HUES48 (cell line): ENCODE measurements at regions not wholly inside any gene's neighbourhood (a gene's known extent, or its start where the extent isn't known, plus 50 kb on each side); places are given as distances from the start of the nearest gene placed in this dataset.

Experiments
- H3K27ac ChIP-seq: one replicate; pipeline ENCODE4 v1.7.0; 2013; ENCODE audit warnings: low read depth, low read length, inconsistent platforms
- H3K27me3 ChIP-seq: 2 replicates; pipeline ENCODE4 v1.6.1; 2013; ENCODE audit warnings: mild to moderate bottlenecking, low read length; ENCODE audit not compliant: control insufficient read depth, insufficient read depth
- H3K36me3 ChIP-seq: 2 replicates; pipeline ENCODE4 v1.6.1; 2013; ENCODE audit warnings: low read length; ENCODE audit not compliant: control insufficient read depth, insufficient read depth
- H3K4me1 ChIP-seq: 2 replicates; pipeline ENCODE4 v1.6.1; 2013; ENCODE audit warnings: mild to moderate bottlenecking, low read length; ENCODE audit not compliant: control insufficient read depth, insufficient read depth
- H3K4me3 ChIP-seq: 2 replicates; pipeline ENCODE4 v1.5.1; 2013; ENCODE audit warnings: mild to moderate bottlenecking, low read depth, low read length
- H3K9ac ChIP-seq: 2 replicates; pipeline ENCODE4 v1.6.1; 2013; ENCODE audit warnings: mild to moderate bottlenecking, low read depth, low read length, moderate library complexity
- H3K9me3 ChIP-seq: 2 replicates; pipeline ENCODE4 v1.6.1; 2013; ENCODE audit warnings: low read length; ENCODE audit not compliant: control insufficient read depth, insufficient read depth

DNA sequence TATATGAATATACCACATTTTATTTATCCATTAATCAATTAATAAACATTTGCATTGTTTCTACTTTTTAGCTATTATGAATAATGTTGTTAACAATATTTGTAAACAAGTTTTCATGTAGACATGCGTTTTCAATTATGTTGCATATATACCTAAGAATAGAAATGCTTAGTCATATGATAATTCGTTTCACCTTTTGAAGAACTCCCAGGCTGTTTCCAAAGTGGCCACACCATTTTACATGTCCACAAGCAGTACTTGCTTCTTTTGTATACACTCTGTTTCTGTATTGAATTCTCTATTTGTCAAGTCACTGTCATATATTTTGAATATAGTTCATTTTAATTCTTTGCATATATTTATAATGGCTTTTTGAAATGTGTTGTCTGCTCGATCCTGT is 206.9 kb upstream of the ZBTB20 start:
- H3K4me3 ChIP-seq: no peak overlapping the region
- H3K9ac ChIP-seq: no peak overlapping the region
- H3K4me1 ChIP-seq: peaks cover 15% of the 10 kb centered on the region; the same call in 1 of the 2 replicates
- H3K27me3 ChIP-seq: no peaks in the 10 kb centered on the region
- H3K9me3 ChIP-seq: no peaks in the 10 kb centered on the region; the same call in 1 of the 2 replicates
- H3K27ac ChIP-seq: no peak overlapping the region
- H3K36me3 ChIP-seq: no peaks in the 10 kb centered on the region

GRCh38 chr3:115357456-115357855 is 210.4 kb upstream of the ZBTB20 start:
- no peaks in the 10 kb centered on the region for H3K27me3 ChIP-seq
- no peak overlapping the region for H3K9ac ChIP-seq
- no peak overlapping the region for H3K27ac ChIP-seq
- H3K4me1 ChIP-seq: peaks cover 10% of the 10 kb centered on the region; the same call in 1 of the 2 replicates
- H3K36me3 ChIP-seq: no peaks in the 10 kb centered on the region
- H3K9me3 ChIP-seq: no peaks in the 10 kb centered on the region
- no peak overlapping the region for H3K4me3 ChIP-seq

DNA sequence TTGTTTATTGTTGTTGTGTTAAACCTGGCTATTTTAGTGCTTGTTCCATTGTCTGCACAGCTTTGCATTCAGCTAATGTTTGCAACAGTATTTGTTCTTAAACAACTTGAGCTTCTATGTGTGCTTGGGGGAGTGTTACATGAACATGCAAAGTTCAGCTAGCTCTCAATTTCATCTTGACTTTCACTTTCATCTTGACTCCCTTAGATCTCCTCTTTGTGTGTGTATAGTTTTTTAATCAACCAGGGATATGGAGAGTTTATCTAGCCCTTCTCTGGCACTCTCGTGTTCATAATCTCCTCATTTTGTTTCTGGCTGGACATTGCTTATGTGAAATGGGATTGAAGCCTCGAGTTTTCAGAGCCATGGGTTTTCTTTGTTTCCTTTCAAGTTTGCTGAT is 212.4 kb upstream of the ZBTB20 start:
- Histone ChIP-seq H3K4me1 (peaks cover 10% of the 10 kb centered on the region; the same call in 1 of the 2 replicates), H3K4me3 (no peak overlapping the region), H3K9me3 (no peaks in the 10 kb centered on the region), H3K36me3 (no peaks in the 10 kb centered on the region), H3K27me3 (no peaks in the 10 kb centered on the region), H3K9ac (no peak overlapping the region), H3K27ac (no peak overlapping the region)

- Histone ChIP-seq H3K27ac (no peak overlapping the region), H3K4me1 (peaks cover 10% of the 10 kb centered on the region; the same call in 1 of the 2 replicates), H3K9me3 (no peaks in the 10 kb centered on the region), H3K9ac (no peak overlapping the region), H3K4me3 (no peak overlapping the region), H3K27me3 (no peaks in the 10 kb centered on the region), H3K36me3 (no peaks in the 10 kb centered on the region)
These were observed 214.7 kb upstream of the ZBTB20 start for GRCh38 chr3:115361806-115362205.

- Histone ChIP-seq H3K4me1 (peaks cover 10% of the 10 kb centered on the region; the same call in 1 of the 2 replicates), H3K4me3 (no peak overlapping the region), H3K27me3 (no peaks in the 10 kb centered on the region), H3K9ac (no peak overlapping the region), H3K36me3 (no peaks in the 10 kb centered on the region), H3K27ac (no peak overlapping the region), H3K9me3 (no peaks in the 10 kb centered on the region)
These were observed 216.0 kb upstream of the ZBTB20 start for GRCh38 chr3:115363071-115363470.

DNA sequence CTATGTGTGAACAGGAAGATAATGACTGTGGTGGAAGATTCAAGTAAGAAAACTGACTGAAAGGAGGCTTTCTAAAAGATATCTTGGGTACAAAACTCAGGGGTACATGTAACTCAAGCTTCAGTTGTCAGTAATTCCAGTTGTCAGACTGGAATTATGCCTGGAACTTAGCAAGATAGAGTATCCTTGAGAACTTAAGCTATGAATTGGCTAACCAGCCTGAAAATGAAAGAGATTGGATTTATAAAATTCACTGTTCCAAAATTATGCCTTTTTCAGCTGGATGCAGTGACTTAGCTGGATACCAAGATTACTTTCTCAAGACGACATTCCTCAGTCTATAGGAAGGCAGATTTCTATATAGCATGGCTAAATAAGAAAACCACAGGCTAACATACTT is 221.9 kb upstream of the ZBTB20 start:
- H3K4me1 ChIP-seq: no peaks in the 10 kb centered on the region
- H3K4me3 ChIP-seq: no peak overlapping the region
- H3K9ac ChIP-seq: no peak overlapping the region
- no peaks in the 10 kb centered on the region for H3K36me3 ChIP-seq
- H3K9me3 ChIP-seq: no peaks in the 10 kb centered on the region
- no peak overlapping the region for H3K27ac ChIP-seq
- no peaks in the 10 kb centered on the region for H3K27me3 ChIP-seq

- H3K9me3 ChIP-seq: no peaks in the 10 kb centered on the region
- H3K27me3 ChIP-seq: no peaks in the 10 kb centered on the region
- H3K36me3 ChIP-seq: no peaks in the 10 kb centered on the region
- H3K4me1 ChIP-seq: 0 out of 2 replicates have a peak, but pooled peaks cover 4% of the 10 kb centered on the region
- no peak overlapping the region for H3K4me3 ChIP-seq
- H3K27ac ChIP-seq: no peak overlapping the region
- no peak overlapping the region for H3K9ac ChIP-seq
These were observed 228.3 kb upstream of the ZBTB20 start for GRCh38 chr3:115375362-115375761.

- Histone ChIP-seq H3K4me1 (peaks cover 4% of the 10 kb centered on the region; the same call in 1 of the 2 replicates), H3K27me3 (no peaks in the 10 kb centered on the region), H3K4me3 (no peak overlapping the region), H3K9me3 (no peaks in the 10 kb centered on the region), H3K9ac (no peak overlapping the region), H3K27ac (no peak overlapping the region), H3K36me3 (no peaks in the 10 kb centered on the region)
These were observed 233.9 kb upstream of the ZBTB20 start for GRCh38 chr3:115380883-115381572.

DNA sequence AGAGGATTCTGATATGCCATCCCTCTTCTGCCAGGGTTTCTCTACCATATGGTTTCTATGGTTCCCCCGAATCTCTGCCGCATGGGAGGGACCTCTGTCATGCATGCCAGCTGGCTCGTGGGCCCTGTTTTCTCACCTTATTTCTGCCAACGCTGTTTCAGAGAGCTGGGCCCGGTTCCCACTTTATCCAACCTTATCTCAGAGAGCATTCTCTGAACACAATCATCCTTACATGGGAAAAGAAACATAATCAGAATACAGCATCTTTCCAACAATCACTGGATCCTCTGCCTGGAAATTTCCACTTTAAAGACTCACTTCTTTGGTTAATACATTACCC is 234.5 kb upstream of the ZBTB20 start:
- H3K4me3 ChIP-seq: no peak overlapping the region
- H3K27ac ChIP-seq: no peak overlapping the region
- peaks cover 9% of the 10 kb centered on the region for H3K4me1 ChIP-seq
- H3K36me3 ChIP-seq: no peaks in the 10 kb centered on the region
- no peaks in the 10 kb centered on the region for H3K9me3 ChIP-seq
- no peak overlapping the region for H3K9ac ChIP-seq
- no peaks in the 10 kb centered on the region for H3K27me3 ChIP-seq

DNA sequence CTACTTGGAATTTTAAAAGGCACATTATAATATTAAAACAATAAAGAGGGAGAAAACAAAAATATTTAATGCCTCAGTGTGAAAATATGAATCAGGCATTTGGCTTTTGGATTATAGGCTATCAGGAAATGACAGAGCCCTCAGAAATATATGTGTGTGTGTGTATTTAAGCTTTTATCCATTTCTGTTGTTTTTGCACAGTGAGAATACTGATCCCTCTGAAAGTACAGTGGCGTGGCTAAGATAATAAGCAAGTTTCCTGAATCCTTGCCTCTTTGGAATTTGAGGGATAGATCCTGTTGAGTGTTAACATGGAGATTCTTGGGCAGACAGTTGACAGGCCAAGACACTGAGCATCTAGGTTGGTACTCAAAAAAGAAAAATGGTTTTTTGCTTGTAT is 234.8 kb upstream of the ZBTB20 start:
- Histone ChIP-seq H3K27me3 (no peaks in the 10 kb centered on the region), H3K4me1 (peaks cover 9% of the 10 kb centered on the region), H3K9ac (no peak overlapping the region), H3K4me3 (no peak overlapping the region), H3K9me3 (no peaks in the 10 kb centered on the region), H3K36me3 (no peaks in the 10 kb centered on the region), H3K27ac (no peak overlapping the region)

DNA sequence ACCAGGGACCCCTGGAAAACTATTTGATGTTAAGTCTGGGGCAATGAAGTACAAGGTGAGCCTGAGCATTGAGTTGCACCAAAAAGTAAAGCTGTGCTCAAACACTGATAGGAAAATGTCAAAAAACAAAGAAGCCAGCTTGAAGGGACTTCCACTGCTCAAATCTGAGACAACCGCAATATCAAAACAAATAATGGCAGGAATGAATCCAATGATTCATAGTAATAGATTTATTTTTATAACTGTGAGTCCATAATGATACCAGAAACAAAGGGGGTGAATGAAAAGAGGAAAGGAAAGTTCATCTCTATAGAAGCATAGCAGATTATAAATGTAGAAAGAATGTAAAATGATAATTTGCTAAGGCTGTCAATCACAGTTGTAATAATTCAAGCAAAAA is 237.3 kb upstream of the ZBTB20 start:
- Histone ChIP-seq H3K4me3 (no peak overlapping the region), H3K36me3 (no peaks in the 10 kb centered on the region), H3K27ac (no peak overlapping the region), H3K27me3 (no peaks in the 10 kb centered on the region), H3K9ac (no peak overlapping the region), H3K4me1 (peaks cover 9% of the 10 kb centered on the region), H3K9me3 (no peaks in the 10 kb centered on the region)
